CD14-positive monocyte (primary cell): ENCODE measurements at regions not wholly inside any gene's neighbourhood (a gene's known extent, or its start where the extent isn't known, plus 50 kb on each side); places are given as distances from the start of the nearest gene placed in this dataset.
A peak's percentile ranks its signal among the peaks of the same experiment; 100 is the strongest.

Experiments used
- DNase-seq, 3 donors: peaks; one replicate each; pipeline ENCODE4 v3.0.0-alpha.2; 2011 to 2022
- H2AFZ ChIP-seq: 2 replicates; pipeline ENCODE4 v1.6.0; 2012; ENCODE audit warnings: mild to moderate bottlenecking, low read depth, low read length, inconsistent platforms; ENCODE audit not compliant: insufficient read depth, poor library complexity, severe bottlenecking
- H3K27ac ChIP-seq, 2 donors: 1 replicate in 1 of 2; 2 replicates in 1 of 2; pipeline ENCODE4 v1.5.1; 2012 to 2013; ENCODE audit warnings: low read length in 2 of 2, control low read depth in 1 of 2, inconsistent platforms in 1 of 2, low read depth in 1 of 2, mild to moderate bottlenecking in 1 of 2
- H3K27me3 ChIP-seq, 2 donors: one replicate each; pipeline versions ENCODE4 v1.6.0 to v1.6.1; 2011 to 2013; ENCODE audit warnings: low read length in 2 of 2; ENCODE audit not compliant: control insufficient read depth in 2 of 2, insufficient read depth in 2 of 2
- H3K36me3 ChIP-seq, 2 donors: replicated peaks in 1 of 2; 1 replicate in 1 of 2; 2 replicates in 1 of 2; pipeline versions ENCODE4 v1.5.1 to v1.6.1; 2012 to 2013; ENCODE audit warnings: low read length in 2 of 2, control low read depth in 1 of 2, inconsistent platforms in 1 of 2, mild to moderate bottlenecking in 1 of 2; ENCODE audit not compliant: insufficient read depth in 2 of 2, control insufficient read depth in 1 of 2
- H3K4me1 ChIP-seq, 2 donors: 1 replicate in 1 of 2; 2 replicates in 1 of 2; pipeline versions ENCODE4 v1.5.1 to v1.6.1; 2012 to 2013; ENCODE audit warnings: low read length in 2 of 2, control low read depth in 1 of 2, inconsistent platforms in 1 of 2, mild to moderate bottlenecking in 1 of 2, moderate library complexity in 1 of 2; ENCODE audit not compliant: insufficient read depth in 2 of 2, control insufficient read depth in 1 of 2
- H3K4me2 ChIP-seq: replicated peaks from 2 replicates; pipeline ENCODE3; 2012; ENCODE audit warnings: low read length, moderate library complexity, mild to moderate bottlenecking; ENCODE audit not compliant: poor library complexity, severe bottlenecking; ENCODE audit errors: extremely low read depth
- H3K4me3 ChIP-seq, 3 experiments: fragments of 200-600 bp in 1 of 3; sonication (generic) in 1 of 3; replicated peaks in 1 of 3; 1 replicate in 2 of 3; 2 replicates in 1 of 3; pipeline ENCODE4 v1.5.1; 2011 to 2013; ENCODE audit warnings: low read length in 3 of 3, mild to moderate bottlenecking in 3 of 3, control low read depth in 2 of 3, low read depth in 2 of 3, inconsistent platforms in 1 of 3, moderate library complexity in 1 of 3
- H3K79me2 ChIP-seq: 2 replicates; pipeline ENCODE4 v1.6.0; 2012; ENCODE audit warnings: mild to moderate bottlenecking, control low read depth, inconsistent platforms, low read length, moderate library complexity; ENCODE audit not compliant: insufficient read depth
- H3K9ac ChIP-seq: 2 replicates; pipeline ENCODE4 v1.6.0; 2017; ENCODE audit warnings: low read length, mild to moderate bottlenecking; ENCODE audit not compliant: insufficient read depth, poor library complexity, severe bottlenecking
- H3K9me3 ChIP-seq, 2 donors: replicated peaks in 1 of 2; 1 replicate in 1 of 2; 2 replicates in 1 of 2; pipeline versions ENCODE4 v1.5.1 to v1.6.1; 2012 to 2013; ENCODE audit warnings: low read length in 2 of 2, control low read depth in 1 of 2; ENCODE audit not compliant: control insufficient read depth in 1 of 2, insufficient read depth in 1 of 2
- H4K20me1 ChIP-seq: 2 replicates; pipeline ENCODE4 v1.6.0; 2012; ENCODE audit warnings: mild to moderate bottlenecking, low read length, control low read depth, moderate library complexity; ENCODE audit not compliant: insufficient read depth
- H3K27ac Mint-ChIP-seq, 7 donors: one replicate each; pipeline ENCODE4 v1.8.0; 2020; ENCODE audit warnings: mild to moderate bottlenecking in 7 of 7, mixed read lengths in 7 of 7, moderate library complexity in 6 of 7, inconsistent platforms in 2 of 7
- H3K27me3 Mint-ChIP-seq, 3 donors: one replicate each; pipeline ENCODE4 v1.8.0; 2021 to 2022; ENCODE audit warnings: low read depth in 3 of 3, mild to moderate bottlenecking in 3 of 3, mixed read lengths in 3 of 3, moderate library complexity in 3 of 3, inconsistent platforms in 1 of 3
- H3K36me3 Mint-ChIP-seq, 2 donors: one replicate each; pipeline ENCODE4 v1.8.0; 2020; ENCODE audit warnings: mixed read lengths in 2 of 2, inconsistent platforms in 1 of 2, mild to moderate bottlenecking in 1 of 2
- H3K4me1 Mint-ChIP-seq: one replicate; pipeline ENCODE4 v1.8.0; 2020; ENCODE audit warnings: mild to moderate bottlenecking, mixed read lengths
- H3K4me3 Mint-ChIP-seq, 2 donors: one replicate each; pipeline ENCODE4 v1.8.0; 2020; ENCODE audit warnings: mild to moderate bottlenecking in 2 of 2, mixed read lengths in 2 of 2, moderate library complexity in 1 of 2
- H3K9me3 Mint-ChIP-seq, 7 donors: one replicate each; pipeline ENCODE4 v1.8.0; 2020 to 2022; ENCODE audit warnings: mixed read lengths in 7 of 7, mild to moderate bottlenecking in 6 of 7, moderate library complexity in 6 of 7, inconsistent platforms in 2 of 7
- CTCF ChIP-seq: fragments of 200-600 bp; IDR thresholded peaks from one replicate; pipeline ENCODE4 v1.8.0; 2022; ENCODE audit warnings: antibody characterized with exemption, mild to moderate bottlenecking
- WGBS: methylation state at CpG from one replicate; pipeline ENCODE4 v1.1.5; 2013; ENCODE audit warnings: missing lambda C conversion rate; ENCODE audit not compliant: insufficient coverage; 5-methylcytosine and 5-hydroxymethylcytosine counted together
- intact Hi-C, 2 donors: fragments of 100-400 bp; cut with micrococcal nuclease; formaldehyde crosslinking; loops; one replicate each; pipeline versions ENCODE4 v1.15.0 to v1.15.1; 2023

- peaks cover 0 to 11% (median 0%) of the 10 kb centered on the region in 7 donors for H3K9me3 Mint-ChIP-seq
- H3K4me3 Mint-ChIP-seq = no peak overlapping the region
- no peak for TF ChIP-seq CTCF
- H3K79me2 ChIP-seq = no peaks in the 10 kb centered on the region
- intact Hi-C loops = loop anchor here in 1 of 2 donors (10.0 kb wide), 2 partner anchors 72 to 78 kb away; partner anchors contain the start of gene CPEB4
- H3K4me1 ChIP-seq = peaks cover 54 to 58% of the 10 kb centered on the region in 2 donors
- no peaks in the 10 kb centered on the region for H3K27me3 ChIP-seq
- no peak for DNase-seq
- no peak overlapping the region for H3K4me2 ChIP-seq
- H3K4me3 ChIP-seq = no peak overlapping the region
- peaks cover 0 to 5% of the 10 kb centered on the region in 2 donors for H3K36me3 Mint-ChIP-seq
- no peak overlapping the region for H2AFZ ChIP-seq
- no peak overlapping the region for H3K9ac ChIP-seq
- peak overlapping the region in 1 of 2 donors; percentile 22 for H3K27ac ChIP-seq
- no peak overlapping the region for H3K27ac Mint-ChIP-seq
- no peaks in the 10 kb centered on the region for H4K20me1 ChIP-seq
- H3K27me3 Mint-ChIP-seq = peaks cover 0 to 2% (median 2%) of the 10 kb centered on the region in 3 donors
- no peaks in the 10 kb centered on the region for H3K36me3 ChIP-seq
- H3K4me1 Mint-ChIP-seq = peaks cover 20% of the 10 kb centered on the region
- no peaks in the 10 kb centered on the region for H3K9me3 ChIP-seq
- 67% methylated on average over 6 of the region's 7 CpGs for WGBS
Measured at GRCh38 chr5:173806270-173807035, 81.7 kb upstream of the CPEB4 start.

- no peaks in the 10 kb centered on the region for H3K27me3 ChIP-seq
- Mint-ChIP-seq H3K27me3 (peaks cover 0 to 2% (median 2%) of the 10 kb centered on the region in 3 donors), H3K4me1 (peaks cover 15% of the 10 kb centered on the region), H3K36me3 (peaks cover 0 to 3% of the 10 kb centered on the region in 2 donors), H3K4me3 (no peak overlapping the region), H3K9me3 (peaks cover 0 to 11% (median 0%) of the 10 kb centered on the region in 7 donors), H3K27ac (no peak overlapping the region)
- H3K79me2 ChIP-seq = no peaks in the 10 kb centered on the region
- peak overlapping the region; percentile 3 to 22 for H3K27ac ChIP-seq
- H3K9me3 ChIP-seq = no peaks in the 10 kb centered on the region
- no peaks in the 10 kb centered on the region for H4K20me1 ChIP-seq
- DNase-seq = no peak
- peaks cover 48 to 53% of the 10 kb centered on the region in 2 donors for H3K4me1 ChIP-seq
- TF ChIP-seq CTCF = no peak
- 87% methylated on average over 6 of the region's 17 CpGs for WGBS
- intact Hi-C loops = loop anchor here in 1 of 2 donors (10.0 kb wide), 2 partner anchors 72 to 78 kb away; partner anchors contain the start of gene CPEB4
- H3K4me2 ChIP-seq = no peak overlapping the region
- H3K36me3 ChIP-seq = no peaks in the 10 kb centered on the region
- no peak overlapping the region for H2AFZ ChIP-seq
- no peak overlapping the region for H3K4me3 ChIP-seq
- no peak overlapping the region for H3K9ac ChIP-seq
Measured at GRCh38 chr5:173807181-173807655, 80.9 kb upstream of the CPEB4 start.
